ENCODE measurements at regions not wholly inside any gene's neighbourhood (a gene's known extent, or its start where the extent isn't known, plus 50 kb on each side); places are given as distances from the start of the nearest gene placed in this dataset.

GRCh38 chr22:47811971-47812370 lies 1049.5 kb downstream of the TBC1D22A start:
- no peak for DNase-seq

- no peak for DNase-seq
These were observed 1048.4 kb downstream of the TBC1D22A start for GRCh38 chr22:47810505-47811500.

DNA sequence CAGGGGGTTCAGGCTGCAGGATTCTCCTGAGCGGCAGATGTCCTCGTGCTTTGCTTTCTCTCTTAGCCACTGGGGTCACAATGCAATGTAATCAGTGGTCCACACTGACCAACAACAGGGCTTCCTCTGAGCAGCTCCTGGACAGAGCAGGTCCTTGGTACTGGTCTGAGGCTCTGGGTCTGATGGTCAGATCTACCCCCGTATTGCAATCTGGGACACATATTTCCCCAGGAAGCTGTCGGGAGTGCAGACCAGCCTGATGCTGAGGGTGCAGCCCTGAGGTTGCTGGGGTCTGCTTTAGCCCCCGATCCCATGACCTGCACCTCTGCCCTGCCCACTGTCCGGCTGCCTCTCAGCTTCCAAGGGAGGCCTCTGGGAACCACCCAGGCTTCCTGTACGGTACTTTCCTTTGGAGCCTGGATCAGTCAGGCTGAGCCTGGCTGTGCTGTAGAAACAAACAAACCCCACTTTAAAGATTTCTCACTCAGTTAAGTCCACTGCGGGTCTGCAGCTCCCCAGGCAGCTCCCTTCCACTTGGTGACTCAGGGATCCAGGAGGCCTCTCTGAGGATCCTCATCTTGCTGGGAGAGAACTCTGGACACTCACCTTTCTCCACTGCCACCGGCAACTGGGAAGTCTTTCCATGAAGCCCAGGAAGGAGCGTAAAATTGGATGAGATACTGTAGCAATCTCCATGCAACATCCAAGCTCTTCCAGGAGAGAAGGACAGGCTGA lies 1046.6 kb downstream of the TBC1D22A start:
- DNase-seq, result no peak

GRCh38 chr22:47808236-47808635 lies 1045.8 kb downstream of the TBC1D22A start:
- DNase-seq, result no peak

GRCh38 chr22:47807506-47807905 lies 1045.1 kb downstream of the TBC1D22A start:
- no peak for DNase-seq

GRCh38 chr22:47806894-47807293 lies 1044.4 kb downstream of the TBC1D22A start:
- no peak for DNase-seq

DNA sequence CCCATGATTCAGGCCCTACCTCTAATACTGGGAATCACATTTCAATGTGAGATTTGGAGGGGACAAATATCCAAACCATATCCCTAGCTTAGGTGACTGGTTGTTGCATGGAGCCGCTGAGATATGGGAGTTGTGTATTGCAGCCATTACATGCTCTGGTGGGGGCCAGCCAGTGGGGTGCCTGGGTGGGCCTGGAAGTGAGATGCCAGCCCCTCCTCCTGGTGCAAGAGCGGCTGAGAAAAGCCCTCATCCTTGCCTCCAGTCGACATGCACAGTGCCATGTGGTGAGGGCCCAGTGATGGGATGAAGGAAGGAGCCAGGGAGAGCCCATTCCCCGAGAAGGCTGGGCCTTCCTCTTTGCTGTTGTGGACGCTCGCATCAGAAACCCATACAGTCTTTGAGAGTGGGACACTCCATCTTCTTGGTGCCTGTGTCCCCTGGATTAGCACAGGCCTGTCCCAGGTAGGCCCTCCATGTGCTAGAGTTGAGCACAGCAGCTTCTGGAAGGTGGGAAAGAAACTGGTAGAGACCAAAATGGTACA lies 1043.0 kb downstream of the TBC1D22A start:
- DNase-seq, result no peak

DNA sequence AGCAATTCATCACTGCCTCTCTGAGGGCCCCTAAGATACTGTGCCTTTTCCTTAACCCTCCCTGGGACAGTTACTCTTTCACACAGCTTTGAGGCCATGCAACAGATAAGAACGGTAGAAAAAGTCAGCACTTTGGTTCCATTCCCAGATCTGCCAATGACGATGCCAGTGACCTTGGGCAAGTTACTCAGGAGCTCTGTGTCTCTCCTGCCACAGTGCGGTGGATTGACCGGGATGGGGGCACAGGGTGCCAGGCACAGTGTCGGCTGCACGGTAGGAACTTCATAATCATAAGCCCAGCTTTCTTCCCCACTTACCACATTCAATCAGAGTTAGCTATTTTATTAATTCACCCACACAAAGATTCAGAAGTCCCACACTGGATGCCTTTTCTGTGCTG lies 1041.8 kb downstream of the TBC1D22A start:
- no peak for DNase-seq

DNA sequence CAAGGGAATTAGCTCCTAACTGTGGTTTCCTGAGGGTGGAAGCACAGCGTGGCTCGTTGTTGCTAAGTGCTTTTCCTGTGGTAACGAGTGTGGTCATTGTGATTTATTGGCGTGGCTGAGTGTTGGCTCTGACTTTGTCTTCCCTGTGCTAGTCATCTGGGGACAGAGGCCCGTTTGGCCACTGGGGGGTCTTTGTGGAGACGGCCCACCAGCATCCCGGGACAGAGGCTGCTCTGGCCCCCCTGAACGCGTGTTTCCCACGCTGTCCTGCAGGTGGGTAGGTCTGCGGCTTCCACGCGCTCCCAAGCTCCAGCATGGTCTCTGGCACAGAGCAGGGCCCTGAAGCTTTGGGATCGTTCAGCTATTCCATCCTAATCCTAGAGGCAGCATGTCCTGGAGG lies 1040.0 kb downstream of the TBC1D22A start:
- no peak for DNase-seq

- DNase-seq, result no peak
These were observed 1039.2 kb downstream of the TBC1D22A start for GRCh38 chr22:47801541-47802245.

GRCh38 chr22:47798229-47798628 lies 1035.8 kb downstream of the TBC1D22A start:
- DNase-seq, result no peak

- DNase-seq, result no peak
These were observed 1035.0 kb downstream of the TBC1D22A start for GRCh38 chr22:47797342-47797945.

- no peak for DNase-seq
These were observed 1033.9 kb downstream of the TBC1D22A start for GRCh38 chr22:47796128-47796908.

DNA sequence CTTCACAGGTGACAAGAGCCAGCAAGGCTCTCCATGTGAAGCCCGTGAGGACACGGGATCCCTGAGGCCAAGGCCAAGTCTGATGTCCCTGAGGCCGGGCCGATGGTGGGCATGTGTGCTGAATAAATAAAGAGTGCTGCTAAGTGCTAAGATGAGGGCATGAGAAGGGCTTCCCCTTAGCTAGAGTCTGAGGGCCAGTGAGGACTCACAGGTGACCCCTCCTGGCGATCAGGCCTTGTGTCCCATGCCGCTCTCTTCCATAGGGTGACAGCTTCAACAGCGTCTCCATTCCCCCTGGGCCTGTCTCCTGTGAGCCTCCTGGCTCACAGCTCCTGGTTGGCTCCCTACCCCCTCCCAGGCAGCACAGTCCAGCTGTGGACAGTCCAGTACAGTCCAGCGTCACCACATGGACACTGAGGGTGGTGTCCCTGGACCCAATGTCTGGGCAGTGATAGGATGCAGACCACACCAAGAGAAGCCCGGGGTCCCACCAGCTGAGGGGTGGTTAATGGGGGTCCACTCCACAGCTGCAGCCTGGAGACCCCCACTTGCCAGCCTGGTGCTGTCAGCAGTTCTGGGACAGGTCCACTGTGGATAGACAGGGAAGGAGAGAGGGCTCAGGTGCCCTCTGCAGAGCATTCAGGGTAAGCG lies 1033.2 kb downstream of the TBC1D22A start:
- no peak for DNase-seq

- no peak for DNase-seq
These were observed 1032.4 kb downstream of the TBC1D22A start for GRCh38 chr22:47794851-47795250.

GRCh38 chr22:47793304-47794101 lies 1031.1 kb downstream of the TBC1D22A start:
- DNase-seq, result no peak

DNA sequence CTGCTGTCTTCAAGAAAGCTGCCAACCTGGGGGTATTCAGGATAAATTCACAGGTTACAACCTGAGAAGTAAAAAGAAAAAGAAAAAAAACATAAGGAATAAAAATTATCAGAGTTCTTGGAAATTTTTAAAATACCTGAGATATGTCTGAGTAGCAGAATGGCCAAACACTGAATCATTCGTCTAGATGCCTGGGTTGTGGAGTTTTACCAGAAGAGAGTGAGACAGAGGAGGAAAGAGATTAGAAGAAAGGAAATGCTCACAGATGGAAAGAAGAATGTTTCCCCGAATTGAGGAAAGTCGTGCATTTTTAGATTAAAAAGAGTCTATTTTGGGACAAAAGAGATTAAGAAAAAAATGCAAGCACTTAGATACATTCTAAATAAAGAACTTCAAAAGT lies 1026.7 kb downstream of the TBC1D22A start:
- DNase-seq, result no peak

DNA sequence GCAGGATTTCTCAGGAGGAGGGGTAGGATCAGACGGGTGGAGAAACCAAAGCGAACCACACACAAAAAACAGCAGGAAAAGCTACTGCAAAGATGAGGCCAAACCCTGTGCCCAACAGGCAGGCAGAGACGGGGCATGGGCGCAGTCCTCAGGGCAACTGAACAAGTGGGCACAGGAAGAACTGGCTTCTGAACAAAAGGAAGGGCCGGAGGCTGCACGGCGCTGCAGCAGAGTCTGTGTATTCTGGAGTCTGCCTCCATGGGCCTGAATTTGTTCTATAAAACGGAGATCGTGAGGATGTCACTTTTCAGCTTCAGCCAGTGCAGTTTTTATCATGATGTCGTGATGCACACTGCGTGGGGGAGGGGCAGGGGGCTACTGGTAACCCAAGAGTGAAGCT lies 1026.0 kb downstream of the TBC1D22A start:
- DNase-seq, result no peak

DNA sequence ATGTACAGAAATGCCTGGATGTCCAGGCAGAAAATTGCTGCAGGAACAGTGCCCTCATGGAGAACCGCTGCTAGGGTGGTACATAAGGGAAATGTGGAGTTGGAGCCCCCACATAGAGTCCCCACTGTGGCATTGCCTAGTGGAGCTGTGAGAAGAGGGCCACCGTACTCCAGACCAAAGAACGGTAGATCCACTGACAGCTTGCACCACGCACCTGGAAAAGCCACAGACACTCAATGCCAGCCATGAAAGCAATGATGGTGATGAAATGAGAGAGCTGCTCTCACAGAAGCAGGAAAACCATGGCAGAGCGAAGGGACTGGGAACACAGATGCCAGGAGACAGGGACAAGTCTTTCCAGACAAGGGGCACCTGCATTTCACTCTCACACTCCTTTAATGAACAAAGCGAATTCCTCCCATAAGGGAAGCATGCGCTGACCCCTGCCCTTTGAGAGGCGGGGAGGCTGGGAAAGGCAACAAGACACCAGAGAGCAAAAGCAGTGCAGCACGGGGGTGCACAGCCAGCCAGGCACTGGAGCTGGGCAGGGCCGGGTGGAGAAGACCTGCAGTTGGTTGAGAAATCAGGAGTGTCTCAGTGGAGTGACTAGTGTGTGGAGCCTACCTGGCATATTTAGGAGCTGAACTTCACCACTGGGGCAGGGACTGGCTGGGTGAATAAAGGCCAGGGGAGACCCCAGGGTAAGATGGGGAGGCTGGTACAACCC lies 1025.2 kb downstream of the TBC1D22A start:
- no peak for DNase-seq
